ENCODE measurements at regions not wholly inside any gene's neighbourhood (a gene's known extent, or its start where the extent isn't known, plus 50 kb on each side); places are given as distances from the start of the nearest gene placed in this dataset.

DNA sequence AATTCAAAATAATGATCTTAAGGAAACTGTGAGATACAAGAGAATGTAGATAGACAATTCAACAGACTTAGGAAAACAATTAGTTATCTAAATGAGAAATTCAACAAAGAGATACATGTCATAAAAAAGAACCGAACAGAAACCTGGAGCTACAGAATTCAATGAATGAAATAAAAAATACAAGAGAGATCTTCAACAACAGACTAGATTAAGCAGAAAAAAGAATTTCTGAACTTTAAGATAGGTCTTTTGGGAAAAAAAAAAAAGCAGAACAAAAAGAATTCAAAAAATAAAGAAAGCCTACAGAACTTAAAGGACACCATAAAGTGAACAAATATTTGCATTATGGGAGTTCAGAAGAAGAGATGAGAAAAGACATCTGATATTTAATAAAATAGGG, 129.1 kb upstream of the FOXK1 start:
- Histone ChIP-seq H3K27me3 (peaks cover 0 to 3% (median 0%) of the 10 kb centered on the region in 3 donors), H3K4me1 (no peaks in the 10 kb centered on the region), H3K9me3 (peaks cover 5 to 41% (median 31%) of the 10 kb centered on the region in 4 donors), H3K36me3 (no peaks in the 10 kb centered on the region), H3K27ac (no peak overlapping the region), H3K4me3 (no peak overlapping the region)
- 89 to 98% (median 93%) methylated on average over 1 of the region's 1 CpG for WGBS, 5 donors
- no peak for DNase-seq
- intact Hi-C loops (cut with DNase I; ENCODE audit: low total_unique reads) = no loop called here
- TF ChIP-seq, protein P1, sequence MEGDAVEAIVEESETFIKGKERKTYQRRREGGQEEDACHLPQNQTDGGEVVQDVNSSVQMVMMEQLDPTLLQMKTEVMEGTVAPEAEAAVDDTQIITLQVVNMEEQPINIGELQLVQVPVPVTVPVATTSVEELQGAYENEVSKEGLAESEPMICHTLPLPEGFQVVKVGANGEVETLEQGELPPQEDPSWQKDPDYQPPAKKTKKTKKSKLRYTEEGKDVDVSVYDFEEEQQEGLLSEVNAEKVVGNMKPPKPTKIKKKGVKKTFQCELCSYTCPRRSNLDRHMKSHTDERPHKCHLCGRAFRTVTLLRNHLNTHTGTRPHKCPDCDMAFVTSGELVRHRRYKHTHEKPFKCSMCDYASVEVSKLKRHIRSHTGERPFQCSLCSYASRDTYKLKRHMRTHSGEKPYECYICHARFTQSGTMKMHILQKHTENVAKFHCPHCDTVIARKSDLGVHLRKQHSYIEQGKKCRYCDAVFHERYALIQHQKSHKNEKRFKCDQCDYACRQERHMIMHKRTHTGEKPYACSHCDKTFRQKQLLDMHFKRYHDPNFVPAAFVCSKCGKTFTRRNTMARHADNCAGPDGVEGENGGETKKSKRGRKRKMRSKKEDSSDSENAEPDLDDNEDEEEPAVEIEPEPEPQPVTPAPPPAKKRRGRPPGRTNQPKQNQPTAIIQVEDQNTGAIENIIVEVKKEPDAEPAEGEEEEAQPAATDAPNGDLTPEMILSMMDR (IDR thresholded peaks at IDR 0.05) = no peak
- TF ChIP-seq POLR2A (IDR thresholded peaks at IDR 0.05) (no peak), EP300 (IDR thresholded peaks at IDR 0.05) (no peak), POLR2AphosphoS5 (IDR thresholded peaks at IDR 0.05) (no peak)

DNA sequence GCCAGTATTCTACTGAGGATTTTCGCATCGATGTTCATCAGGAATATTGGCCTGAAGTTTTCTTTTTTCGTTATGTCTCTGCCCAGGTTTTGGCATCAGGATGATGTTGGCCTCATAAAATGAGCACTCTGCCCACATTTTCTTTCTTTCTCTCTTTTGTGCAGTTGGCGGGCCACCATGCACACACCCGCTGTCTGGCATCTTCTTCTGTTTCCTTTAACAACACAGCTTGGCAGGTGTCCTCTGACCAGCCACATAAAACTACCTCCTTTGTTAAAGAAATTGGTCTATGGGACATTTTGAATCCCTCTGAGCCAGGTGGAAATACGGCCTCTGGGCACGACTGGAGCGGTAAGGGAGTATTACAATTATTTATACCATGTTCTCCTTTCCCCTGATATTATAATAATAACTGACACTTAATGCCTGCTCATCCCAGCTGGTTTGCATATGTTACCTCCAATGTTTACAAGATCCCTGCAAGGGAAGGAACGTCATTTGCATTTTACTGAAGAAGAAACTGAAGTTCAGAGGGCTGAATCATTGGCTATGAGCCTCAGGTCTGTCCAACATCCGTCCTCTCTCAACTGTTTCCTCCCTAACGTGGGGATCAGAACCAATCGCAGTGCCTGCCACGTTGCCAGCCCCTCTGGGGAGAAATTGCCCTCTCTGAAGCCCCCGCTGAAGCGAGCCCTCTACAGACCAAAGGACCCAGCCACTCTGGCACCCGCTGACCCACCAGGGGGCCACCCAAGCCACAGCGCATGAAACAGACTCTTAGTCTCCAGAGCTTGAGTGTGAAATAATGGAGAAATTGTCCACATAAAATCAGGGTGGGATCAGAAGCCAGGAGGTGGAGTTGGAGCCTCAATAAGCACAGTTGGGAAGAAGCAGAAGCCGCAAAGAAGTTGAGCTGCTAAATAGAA, 125.0 kb upstream of the FOXK1 start:
- intact Hi-C loops (cut with DNase I; ENCODE audit: low total_unique reads) = no loop called here
- WGBS, 5 donors = 65 to 78% (median 73%) methylated on average over 18 of the region's 18 CpGs

DNA sequence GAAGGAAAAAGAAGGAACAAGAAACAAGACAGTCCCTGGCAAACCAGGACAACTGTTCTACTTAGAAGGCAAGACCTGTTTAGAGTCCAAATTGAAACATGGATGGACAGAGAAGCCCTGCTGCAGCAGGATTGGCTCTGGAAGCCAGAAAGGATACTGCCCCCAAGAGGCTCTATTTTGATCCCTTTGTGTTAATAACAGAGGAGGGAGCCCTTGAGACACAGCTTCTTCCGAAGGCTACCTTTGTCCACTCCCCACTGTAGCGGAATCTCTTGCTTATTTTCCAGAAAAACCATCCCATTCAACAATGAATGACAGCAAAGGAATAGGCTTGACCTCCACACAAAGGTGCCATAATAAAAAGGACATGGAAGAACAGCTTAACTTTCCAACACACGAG, 120.3 kb upstream of the FOXK1 start:
- TF ChIP-seq, protein P1 (IDR thresholded peaks at IDR 0.05) = no peak
- TF ChIP-seq EP300 (IDR thresholded peaks at IDR 0.05) (no peak), POLR2AphosphoS5 (IDR thresholded peaks at IDR 0.05) (no peak), POLR2A (IDR thresholded peaks at IDR 0.05) (no peak)
- peaks cover 0 to 9% (median 0%) of the 10 kb centered on the region in 3 donors for H3K27me3 ChIP-seq
- no peaks in the 10 kb centered on the region for H3K9me3 ChIP-seq
- H3K27ac ChIP-seq = no peak overlapping the region
- H3K36me3 ChIP-seq = no peaks in the 10 kb centered on the region
- H3K4me3 ChIP-seq = no peak overlapping the region
- DNase-seq = no peak
- 44 to 66% (median 51%) methylated on average over 3 of the region's 3 CpGs for WGBS, 5 donors
- intact Hi-C loops (cut with DNase I; ENCODE audit: low total_unique reads) = no loop called here
- H3K4me1 ChIP-seq = no peaks in the 10 kb centered on the region

More for the DNA sequence above, 125.0 kb upstream of the FOXK1 start:
- Histone ChIP-seq H3K4me3 (no peak overlapping the region), H3K4me1 (no peaks in the 10 kb centered on the region), H3K9me3 (peaks cover 5 to 38% (median 27%) of the 10 kb centered on the region in 4 donors), H3K36me3 (no peaks in the 10 kb centered on the region), H3K27ac (no peak overlapping the region), H3K27me3 (no peaks in the 10 kb centered on the region)
- DNase-seq = no peak
- TF ChIP-seq, protein P1 (IDR thresholded peaks at IDR 0.05) = no peak
- TF ChIP-seq POLR2A (IDR thresholded peaks at IDR 0.05) = no peak
- no peak for TF ChIP-seq EP300 (IDR thresholded peaks at IDR 0.05)
- TF ChIP-seq POLR2AphosphoS5 (IDR thresholded peaks at IDR 0.05) = no peak

DNA sequence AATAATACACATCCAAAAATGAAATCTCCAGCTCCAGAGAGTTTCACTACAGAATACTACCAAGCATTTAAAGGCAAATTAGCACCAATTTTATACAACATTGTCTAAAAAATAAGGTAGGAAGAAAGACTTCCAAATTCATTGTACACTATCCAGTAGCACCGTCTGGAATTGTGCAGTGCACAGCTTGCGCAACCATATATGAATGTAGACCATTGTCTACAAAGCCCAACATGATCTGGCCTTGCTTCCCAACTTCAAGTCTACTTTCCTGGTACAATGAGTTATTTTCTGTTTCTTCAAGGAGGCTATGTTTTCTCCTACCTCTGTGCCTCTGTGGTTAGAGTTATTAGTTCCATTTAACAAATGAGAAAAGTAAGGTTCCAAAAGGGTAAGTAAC, 115.4 kb upstream of the FOXK1 start:
- DNase-seq = no peak
- H3K4me3 ChIP-seq = no peak overlapping the region
- intact Hi-C loops (cut with DNase I; ENCODE audit: low total_unique reads) = no loop called here
- H3K4me1 ChIP-seq = no peaks in the 10 kb centered on the region
- 88 to 95% (median 91%) methylated on average over 2 of the region's 2 CpGs for WGBS, 5 donors
- peaks cover 0 to 9% (median 0%) of the 10 kb centered on the region in 3 donors for H3K27me3 ChIP-seq
- H3K9me3 ChIP-seq = no peaks in the 10 kb centered on the region
- H3K36me3 ChIP-seq = no peaks in the 10 kb centered on the region
- no peak for TF ChIP-seq POLR2AphosphoS5 (IDR thresholded peaks at IDR 0.05)
- no peak for TF ChIP-seq POLR2A (IDR thresholded peaks at IDR 0.05)
- TF ChIP-seq, protein P1 (IDR thresholded peaks at IDR 0.05) = no peak
- TF ChIP-seq EP300 (IDR thresholded peaks at IDR 0.05) = no peak
- H3K27ac ChIP-seq = no peak overlapping the region
